GM21515 (cell line): ENCODE measurements at regions not wholly inside any gene's neighbourhood (a gene's known extent, or its start where the extent isn't known, plus 50 kb on each side); places are given as distances from the start of the nearest gene placed in this dataset.
"Not testable (repeated sequence)": the region's sequence is repeated elsewhere in the genome, so short reads cannot be mapped to it uniquely, and the experiment has no call there.

Experiments used
- ATAC-seq: cut with Tn5 transposase; IDR thresholded peaks from one replicate; pipeline ENCODE4 v1.9.1; 2021; ENCODE audit not compliant: unreplicated experiment

- no peak for ATAC-seq
Observed at GRCh38 chrX:115357326-115358120, 68.0 kb downstream of the LUZP4 start.

- not testable (repeated sequence) for ATAC-seq
Observed at GRCh38 chrX:115359508-115359907, 70.0 kb downstream of the LUZP4 start.

GRCh38 chrX:115360220-115360781, 70.8 kb downstream of the LUZP4 start:
- no peak for ATAC-seq

- ATAC-seq: no peak
Observed at GRCh38 chrX:115362334-115363095, 73.0 kb downstream of the LUZP4 start.

- no peak for ATAC-seq
Observed at GRCh38 chrX:115363372-115363771, 73.9 kb downstream of the LUZP4 start.

GRCh38 chrX:115363897-115364296, 74.4 kb downstream of the LUZP4 start:
- ATAC-seq: no peak

- ATAC-seq: no peak
Observed at GRCh38 chrX:115364670-115365069, 75.2 kb downstream of the LUZP4 start.

- ATAC-seq: no peak
Observed at GRCh38 chrX:115366535-115366934, 77.0 kb downstream of the LUZP4 start.

- no peak for ATAC-seq
Observed at GRCh38 chrX:115367455-115367854, 77.9 kb downstream of the LUZP4 start.

- ATAC-seq: no peak
Observed at GRCh38 chrX:115367951-115368350, 78.4 kb downstream of the LUZP4 start.

GRCh38 chrX:115368876-115369275, 79.4 kb downstream of the LUZP4 start:
- no peak for ATAC-seq

- ATAC-seq: no peak
Observed at GRCh38 chrX:115372152-115372551, 82.6 kb downstream of the LUZP4 start.

GRCh38 chrX:115373308-115373707, 83.8 kb downstream of the LUZP4 start:
- no peak for ATAC-seq

GRCh38 chrX:115378471-115378870, 89.0 kb downstream of the LUZP4 start:
- ATAC-seq: no peak

GRCh38 chrX:115387327-115387726, 97.8 kb downstream of the LUZP4 start:
- no peak for ATAC-seq

GRCh38 chrX:115388879-115389278, 99.4 kb downstream of the LUZP4 start:
- ATAC-seq: no peak

GRCh38 chrX:115390078-115390477, 100.6 kb downstream of the LUZP4 start:
- ATAC-seq: no peak

GRCh38 chrX:115392031-115392430, 102.5 kb downstream of the LUZP4 start:
- no peak for ATAC-seq

GRCh38 chrX:115392871-115393270, 103.4 kb downstream of the LUZP4 start:
- no peak for ATAC-seq

GRCh38 chrX:115393271-115393670, 103.8 kb downstream of the LUZP4 start:
- no peak for ATAC-seq

- not testable (repeated sequence) for ATAC-seq
Observed at GRCh38 chrX:115394806-115395205, 105.3 kb downstream of the LUZP4 start.

- no peak for ATAC-seq
Observed at GRCh38 chrX:115399306-115399705, 109.8 kb downstream of the LUZP4 start.
